ENCODE measurements at regions not wholly inside any gene's neighbourhood (a gene's known extent, or its start where the extent isn't known, plus 50 kb on each side); places are given as distances from the start of the nearest gene placed in this dataset.

- no peaks in the 10 kb centered on the region for H3K27me3 ChIP-seq (replicated peaks)
- no peak for DNase-seq (ENCODE audit: low read depth in 1 of 2, low spot score in 2 of 2)
- H3K4me1 ChIP-seq (replicated peaks) = peaks cover 37% of the 10 kb centered on the region
Observed at GRCh38 chrX:39910651-39911050, 187.1 kb downstream of the BCOR start.

GRCh38 chrX:39911278-39911897, 186.4 kb downstream of the BCOR start:
- Histone ChIP-seq H3K9me3 (replicated peaks) (no peaks in the 10 kb centered on the region), H3K27me3 (replicated peaks) (no peaks in the 10 kb centered on the region), H3K27ac (no peak overlapping the region), H3K4me3 (no peak overlapping the region), H3K4me1 (replicated peaks) (peaks cover 30% of the 10 kb centered on the region), H3K36me3 (no peaks in the 10 kb centered on the region)
- no peak for DNase-seq (ENCODE audit: low read depth in 1 of 2, low spot score in 2 of 2)

More at GRCh38 chrX:39910651-39911050, 187.1 kb downstream of the BCOR start:
- H3K4me3 ChIP-seq = no peak overlapping the region
- no peak overlapping the region for H3K27ac ChIP-seq
- H3K36me3 ChIP-seq = no peaks in the 10 kb centered on the region
- no peaks in the 10 kb centered on the region for H3K9me3 ChIP-seq (replicated peaks)

- H3K9me3 ChIP-seq (replicated peaks) = no peaks in the 10 kb centered on the region
- peaks cover 22% of the 10 kb centered on the region for H3K4me1 ChIP-seq (replicated peaks)
- no peak for DNase-seq (ENCODE audit: low read depth in 1 of 2, low spot score in 2 of 2)
- no peak overlapping the region for H3K27ac ChIP-seq
- no peaks in the 10 kb centered on the region for H3K27me3 ChIP-seq (replicated peaks)
- no peaks in the 10 kb centered on the region for H3K36me3 ChIP-seq
- H3K4me3 ChIP-seq = no peak overlapping the region
Observed at GRCh38 chrX:39912126-39912525, 185.6 kb downstream of the BCOR start.

GRCh38 chrX:39915081-39915480, 182.7 kb downstream of the BCOR start:
- no peaks in the 10 kb centered on the region for H3K4me1 ChIP-seq (replicated peaks)
- no peaks in the 10 kb centered on the region for H3K36me3 ChIP-seq
- no peak overlapping the region for H3K4me3 ChIP-seq
- no peak for DNase-seq (ENCODE audit: low read depth in 1 of 2, low spot score in 2 of 2)
- no peaks in the 10 kb centered on the region for H3K9me3 ChIP-seq (replicated peaks)
- H3K27me3 ChIP-seq (replicated peaks) = no peaks in the 10 kb centered on the region
- no peak overlapping the region for H3K27ac ChIP-seq

GRCh38 chrX:39915596-39915995, 182.2 kb downstream of the BCOR start:
- no peaks in the 10 kb centered on the region for H3K36me3 ChIP-seq
- DNase-seq (ENCODE audit: low read depth in 1 of 2, low spot score in 2 of 2) = no peak

GRCh38 chrX:39921838-39922237, 175.9 kb downstream of the BCOR start:
- Histone ChIP-seq H3K36me3 (no peaks in the 10 kb centered on the region), H3K4me1 (replicated peaks) (no peaks in the 10 kb centered on the region), H3K27ac (no peak overlapping the region), H3K4me3 (no peak overlapping the region), H3K27me3 (replicated peaks) (no peaks in the 10 kb centered on the region), H3K9me3 (replicated peaks) (no peaks in the 10 kb centered on the region)
- no peak for DNase-seq (ENCODE audit: low read depth in 1 of 2, low spot score in 2 of 2)

More at GRCh38 chrX:39915596-39915995, 182.2 kb downstream of the BCOR start:
- Histone ChIP-seq H3K27me3 (replicated peaks) (no peaks in the 10 kb centered on the region), H3K27ac (no peak overlapping the region), H3K9me3 (replicated peaks) (no peaks in the 10 kb centered on the region), H3K4me3 (no peak overlapping the region), H3K4me1 (replicated peaks) (no peaks in the 10 kb centered on the region)

GRCh38 chrX:39922488-39922887, 175.3 kb downstream of the BCOR start:
- H3K27me3 ChIP-seq (replicated peaks) = no peaks in the 10 kb centered on the region
- H3K36me3 ChIP-seq = no peaks in the 10 kb centered on the region
- H3K4me3 ChIP-seq = no peak overlapping the region
- no peak for DNase-seq (ENCODE audit: low read depth in 1 of 2, low spot score in 2 of 2)
- H3K27ac ChIP-seq = no peak overlapping the region
- H3K9me3 ChIP-seq (replicated peaks) = no peaks in the 10 kb centered on the region
- no peaks in the 10 kb centered on the region for H3K4me1 ChIP-seq (replicated peaks)

- DNase-seq (ENCODE audit: low read depth in 1 of 2, low spot score in 2 of 2) = no peak
- Histone ChIP-seq H3K9me3 (replicated peaks) (no peaks in the 10 kb centered on the region), H3K27me3 (replicated peaks) (no peaks in the 10 kb centered on the region), H3K4me1 (replicated peaks) (no peaks in the 10 kb centered on the region), H3K4me3 (no peak overlapping the region), H3K27ac (no peak overlapping the region), H3K36me3 (no peaks in the 10 kb centered on the region)
Observed at GRCh38 chrX:39922926-39923325, 174.8 kb downstream of the BCOR start.

GRCh38 chrX:39927380-39927779, 170.4 kb downstream of the BCOR start:
- no peak for DNase-seq (ENCODE audit: low read depth in 1 of 2, low spot score in 2 of 2)
- H3K9me3 ChIP-seq (replicated peaks) = no peaks in the 10 kb centered on the region
- no peak overlapping the region for H3K4me3 ChIP-seq

GRCh38 chrX:39928704-39929378, 168.9 kb downstream of the BCOR start:
- Histone ChIP-seq H3K4me1 (replicated peaks) (no peaks in the 10 kb centered on the region; the same call in 1 of the 2 replicates), H3K27ac (no peak overlapping the region), H3K9me3 (replicated peaks) (no peaks in the 10 kb centered on the region), H3K4me3 (no peak overlapping the region), H3K27me3 (replicated peaks) (no peaks in the 10 kb centered on the region), H3K36me3 (no peaks in the 10 kb centered on the region)
- no peak for DNase-seq (ENCODE audit: low read depth in 1 of 2, low spot score in 2 of 2)

More at GRCh38 chrX:39927380-39927779, 170.4 kb downstream of the BCOR start:
- Histone ChIP-seq H3K36me3 (no peaks in the 10 kb centered on the region), H3K4me1 (replicated peaks) (no peaks in the 10 kb centered on the region; the same call in 1 of the 2 replicates), H3K27ac (no peak overlapping the region), H3K27me3 (replicated peaks) (no peaks in the 10 kb centered on the region)

- H3K27me3 ChIP-seq (replicated peaks) = no peaks in the 10 kb centered on the region
- DNase-seq (ENCODE audit: low read depth in 1 of 2, low spot score in 2 of 2) = no peak
- H3K36me3 ChIP-seq = no peaks in the 10 kb centered on the region
- H3K9me3 ChIP-seq (replicated peaks) = no peaks in the 10 kb centered on the region
- H3K4me3 ChIP-seq = no peak overlapping the region
- H3K4me1 ChIP-seq (replicated peaks) = no peaks in the 10 kb centered on the region; the same call in 1 of the 2 replicates
- H3K27ac ChIP-seq = no peak overlapping the region
Observed at GRCh38 chrX:39929379-39930025, 168.3 kb downstream of the BCOR start.

GRCh38 chrX:39930786-39931528, 166.8 kb downstream of the BCOR start:
- Histone ChIP-seq H3K36me3 (no peaks in the 10 kb centered on the region), H3K27me3 (replicated peaks) (no peaks in the 10 kb centered on the region), H3K4me3 (no peak overlapping the region), H3K27ac (no peak overlapping the region), H3K9me3 (replicated peaks) (no peaks in the 10 kb centered on the region), H3K4me1 (replicated peaks) (peaks cover 10% of the 10 kb centered on the region)
- no peak for DNase-seq (ENCODE audit: low read depth in 1 of 2, low spot score in 2 of 2)

- H3K4me1 ChIP-seq (replicated peaks) = peaks cover 17% of the 10 kb centered on the region
- H3K27ac ChIP-seq = no peak overlapping the region
- DNase-seq (ENCODE audit: low read depth in 1 of 2, low spot score in 2 of 2) = no peak
- H3K27me3 ChIP-seq (replicated peaks) = no peaks in the 10 kb centered on the region
- H3K9me3 ChIP-seq (replicated peaks) = no peaks in the 10 kb centered on the region
- no peaks in the 10 kb centered on the region for H3K36me3 ChIP-seq
- no peak overlapping the region for H3K4me3 ChIP-seq
Observed at GRCh38 chrX:39931529-39932282, 166.1 kb downstream of the BCOR start.

Measured in SJSA1 (cell line).